ENCODE measurements at regions not wholly inside any gene's neighbourhood (a gene's known extent, or its start where the extent isn't known, plus 50 kb on each side); places are given as distances from the start of the nearest gene placed in this dataset.

GRCh38 chr3:106116733-106117489 lies 248.1 kb upstream of the CBLB start:
- DNase-seq, result no peak
- no peak for ATAC-seq
- no peaks in the 10 kb centered on the region for H3K36me3 Mint-ChIP-seq (ENCODE audit: insufficient read depth)
- H3K27me3 Mint-ChIP-seq (ENCODE audit: low read depth), result no peaks in the 10 kb centered on the region
- no peak overlapping the region for H3K4me3 Mint-ChIP-seq
- H3K4me1 Mint-ChIP-seq (ENCODE audit: low read depth), result peaks cover 20% of the 10 kb centered on the region
- no peaks in the 10 kb centered on the region for H3K9me3 Mint-ChIP-seq

DNA sequence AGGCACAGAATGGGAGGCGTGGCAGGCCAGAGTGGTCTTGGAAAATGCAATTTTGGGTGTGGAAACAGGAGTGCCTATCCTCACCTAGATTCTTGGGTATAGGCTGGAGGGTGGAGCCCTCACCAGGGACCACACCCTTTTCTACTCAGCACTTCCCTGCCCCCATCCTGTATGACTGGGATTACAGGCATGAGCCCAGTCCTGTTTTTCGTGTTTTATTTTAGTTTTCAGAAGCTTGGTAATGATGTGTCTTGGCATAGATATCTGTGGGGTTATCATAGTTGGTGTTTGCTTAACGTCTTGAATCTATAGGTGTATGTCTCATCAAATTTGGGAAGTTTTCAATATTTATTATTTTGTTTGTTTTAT lies 248.7 kb upstream of the CBLB start:
- DNase-seq (no peak), ATAC-seq (no peak)
- Mint-ChIP-seq H3K36me3 (ENCODE audit: insufficient read depth) (no peaks in the 10 kb centered on the region), H3K27me3 (ENCODE audit: low read depth) (no peaks in the 10 kb centered on the region), H3K4me1 (ENCODE audit: low read depth) (peaks cover 20% of the 10 kb centered on the region), H3K9me3 (no peaks in the 10 kb centered on the region), H3K4me3 (no peak overlapping the region)

GRCh38 chr3:106119614-106120082 lies 250.8 kb upstream of the CBLB start:
- Mint-ChIP-seq H3K9me3 (no peaks in the 10 kb centered on the region), H3K36me3 (ENCODE audit: insufficient read depth) (no peaks in the 10 kb centered on the region), H3K4me3 (no peak overlapping the region), H3K4me1 (ENCODE audit: low read depth) (peaks cover 20% of the 10 kb centered on the region), H3K27me3 (ENCODE audit: low read depth) (no peaks in the 10 kb centered on the region)
- no peak for DNase-seq
- peak; percentile 97 to 98 for ATAC-seq

- Mint-ChIP-seq H3K4me3 (no peak overlapping the region), H3K9me3 (no peaks in the 10 kb centered on the region), H3K36me3 (ENCODE audit: insufficient read depth) (no peaks in the 10 kb centered on the region), H3K27me3 (ENCODE audit: low read depth) (no peaks in the 10 kb centered on the region), H3K4me1 (ENCODE audit: low read depth) (peaks cover 20% of the 10 kb centered on the region)
- no peak for ATAC-seq
- DNase-seq, result no peak
These were observed 251.5 kb upstream of the CBLB start for GRCh38 chr3:106120356-106120755.

- Mint-ChIP-seq H3K4me1 (ENCODE audit: low read depth) (peaks cover 20% of the 10 kb centered on the region), H3K27me3 (ENCODE audit: low read depth) (no peaks in the 10 kb centered on the region), H3K4me3 (no peak overlapping the region), H3K9me3 (no peaks in the 10 kb centered on the region), H3K36me3 (ENCODE audit: insufficient read depth) (no peaks in the 10 kb centered on the region)
- DNase-seq, result no peak
- no peak for ATAC-seq
These were observed 252.9 kb upstream of the CBLB start for GRCh38 chr3:106121491-106122289.

DNA sequence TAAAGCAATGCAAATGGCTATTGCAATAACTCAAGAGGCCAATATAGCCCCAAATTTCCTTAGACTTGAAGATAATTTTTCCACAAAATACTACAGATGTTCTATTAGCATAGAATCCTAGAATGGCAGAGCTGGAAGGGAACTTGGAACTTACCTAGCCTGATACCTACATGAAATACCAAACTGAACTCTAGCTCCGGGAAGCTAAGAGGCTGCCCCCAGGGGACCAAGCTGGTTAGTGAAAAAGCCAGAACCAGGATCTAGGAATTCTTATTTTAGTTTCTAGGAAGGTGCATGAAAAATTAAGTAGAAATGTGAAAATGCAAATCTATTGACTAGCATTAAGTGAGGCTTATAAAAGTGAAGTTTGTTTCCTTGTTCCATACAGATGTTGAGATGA lies 256.0 kb upstream of the CBLB start:
- Mint-ChIP-seq H3K9me3 (peaks cover 3% of the 10 kb centered on the region), H3K4me1 (ENCODE audit: low read depth) (peaks cover 10% of the 10 kb centered on the region), H3K36me3 (ENCODE audit: insufficient read depth) (no peaks in the 10 kb centered on the region), H3K4me3 (no peak overlapping the region), H3K27me3 (ENCODE audit: low read depth) (no peaks in the 10 kb centered on the region)
- DNase-seq, result no peak
- ATAC-seq, result no peak

DNA sequence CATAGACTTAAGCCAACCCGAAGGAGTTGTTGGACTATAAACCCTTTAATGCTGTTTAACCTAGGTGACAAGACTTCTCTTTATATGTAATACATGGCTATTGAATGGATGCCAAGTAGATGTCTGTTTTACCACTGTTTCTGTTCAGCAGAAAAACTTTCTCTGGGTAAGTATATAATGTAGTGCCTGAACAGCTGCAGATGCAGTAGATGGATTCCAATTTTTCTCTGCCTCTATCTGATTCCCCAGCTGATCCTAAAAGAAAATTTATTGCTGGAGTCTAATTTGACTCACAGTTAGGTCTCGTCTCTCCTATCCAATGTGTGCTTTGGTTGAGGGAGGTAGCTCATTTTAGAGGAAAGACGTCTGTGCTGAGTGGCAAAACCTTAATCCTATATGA lies 256.5 kb upstream of the CBLB start:
- DNase-seq, result no peak
- Mint-ChIP-seq H3K27me3 (ENCODE audit: low read depth) (no peaks in the 10 kb centered on the region), H3K36me3 (ENCODE audit: insufficient read depth) (no peaks in the 10 kb centered on the region), H3K4me3 (no peak overlapping the region), H3K9me3 (peaks cover 3% of the 10 kb centered on the region), H3K4me1 (ENCODE audit: low read depth) (peaks cover 10% of the 10 kb centered on the region)
- no peak for ATAC-seq

- DNase-seq (no peak), ATAC-seq (no peak)
- Mint-ChIP-seq H3K4me1 (ENCODE audit: low read depth) (peaks cover 13% of the 10 kb centered on the region), H3K36me3 (ENCODE audit: insufficient read depth) (no peaks in the 10 kb centered on the region), H3K27me3 (ENCODE audit: low read depth) (no peaks in the 10 kb centered on the region), H3K4me3 (no peak overlapping the region), H3K9me3 (peaks cover 3% of the 10 kb centered on the region)
These were observed 257.4 kb upstream of the CBLB start for GRCh38 chr3:106126067-106126845.

DNA sequence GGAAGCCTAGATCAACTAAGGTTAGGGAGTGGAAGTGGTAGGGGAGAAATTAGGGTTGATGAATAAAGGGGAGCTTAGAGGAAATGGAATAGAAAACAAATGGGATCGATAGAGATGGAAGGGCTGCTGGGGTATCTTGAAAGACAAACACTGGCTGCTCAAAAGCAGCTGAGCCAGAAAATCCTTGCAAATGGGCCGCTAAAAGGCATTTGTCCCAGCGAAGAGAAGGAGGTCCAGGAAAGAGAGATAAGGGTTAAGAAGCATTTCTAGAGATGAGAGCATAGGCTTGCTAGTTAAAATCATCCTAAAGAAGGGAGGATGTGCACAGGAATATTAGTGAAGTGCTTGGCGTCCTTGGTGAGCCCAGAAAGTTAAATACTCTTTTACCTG lies 258.0 kb upstream of the CBLB start:
- H3K4me1 Mint-ChIP-seq (ENCODE audit: low read depth), result peaks cover 14% of the 10 kb centered on the region
- DNase-seq (no peak), ATAC-seq (no peak)
- H3K9me3 Mint-ChIP-seq, result peaks cover 3% of the 10 kb centered on the region
- H3K27me3 Mint-ChIP-seq (ENCODE audit: low read depth), result no peaks in the 10 kb centered on the region
- H3K4me3 Mint-ChIP-seq, result no peak overlapping the region
- H3K36me3 Mint-ChIP-seq (ENCODE audit: insufficient read depth), result no peaks in the 10 kb centered on the region

DNA sequence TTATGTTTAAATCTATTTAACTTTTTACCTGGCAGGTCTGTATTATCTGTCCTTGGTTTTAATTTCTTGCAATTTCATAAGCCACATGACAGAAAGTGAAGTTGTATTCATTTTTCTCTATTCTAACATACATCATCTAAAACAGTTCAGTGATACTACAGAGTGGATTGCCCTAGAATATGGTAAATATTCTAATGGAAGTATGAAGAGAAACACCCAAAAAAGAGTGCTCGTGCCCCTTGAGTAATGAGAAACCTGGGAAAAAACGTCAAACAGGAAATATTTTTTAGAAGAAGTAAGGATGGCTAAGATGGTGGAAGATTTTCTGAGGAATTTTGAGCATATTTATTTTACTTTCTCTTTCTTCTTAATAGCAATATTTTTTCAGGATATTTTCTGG lies 261.1 kb upstream of the CBLB start:
- no peaks in the 10 kb centered on the region for H3K36me3 Mint-ChIP-seq (ENCODE audit: insufficient read depth)
- H3K27me3 Mint-ChIP-seq (ENCODE audit: low read depth), result no peaks in the 10 kb centered on the region
- DNase-seq (no peak), ATAC-seq (no peak)
- peaks cover 3% of the 10 kb centered on the region for H3K9me3 Mint-ChIP-seq
- no peak overlapping the region for H3K4me3 Mint-ChIP-seq
- H3K4me1 Mint-ChIP-seq (ENCODE audit: low read depth), result peaks cover 14% of the 10 kb centered on the region

GRCh38 chr3:106130384-106131198 lies 261.8 kb upstream of the CBLB start:
- H3K9me3 Mint-ChIP-seq, result peaks cover 3% of the 10 kb centered on the region
- H3K27me3 Mint-ChIP-seq (ENCODE audit: low read depth), result no peaks in the 10 kb centered on the region
- ATAC-seq (no peak), DNase-seq (no peak)
- peaks cover 14% of the 10 kb centered on the region for H3K4me1 Mint-ChIP-seq (ENCODE audit: low read depth)
- no peak overlapping the region for H3K4me3 Mint-ChIP-seq
- H3K36me3 Mint-ChIP-seq (ENCODE audit: insufficient read depth), result no peaks in the 10 kb centered on the region

DNA sequence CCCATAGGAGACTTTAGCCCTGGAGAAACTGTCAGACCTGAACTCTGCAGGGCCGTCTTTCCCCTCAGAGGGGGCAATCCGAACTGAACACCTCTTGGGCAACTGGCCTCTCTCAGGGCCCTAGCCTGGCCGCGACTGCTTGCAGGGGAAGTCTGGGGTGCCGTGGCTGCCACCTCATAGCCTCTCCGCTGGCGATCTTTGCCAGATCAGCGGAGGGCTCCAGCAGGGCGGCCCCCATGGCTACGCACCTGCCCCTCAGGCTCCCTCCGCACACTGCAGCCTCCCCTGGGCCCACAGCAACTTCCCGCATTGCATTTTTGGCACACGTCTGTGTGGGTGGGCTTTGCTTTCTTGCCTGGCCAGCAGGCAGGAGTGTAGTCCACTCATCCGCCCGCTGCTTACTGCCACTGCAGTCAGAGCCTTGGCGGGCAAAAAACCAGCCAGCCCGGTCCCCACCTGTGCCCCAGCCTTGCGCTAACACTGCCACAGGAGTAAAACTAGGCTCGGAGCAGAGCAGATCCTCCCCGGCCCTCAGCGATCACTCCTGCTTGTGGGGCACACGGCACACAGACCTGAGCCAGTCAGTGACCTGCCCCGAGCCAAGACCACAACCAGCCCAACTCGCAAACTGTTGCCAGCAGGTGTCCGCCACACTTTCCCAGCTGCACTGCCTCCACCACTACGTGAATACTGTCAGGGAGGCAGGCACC lies 266.8 kb upstream of the CBLB start:
- Mint-ChIP-seq H3K4me1 (ENCODE audit: low read depth) (peaks cover 6% of the 10 kb centered on the region), H3K4me3 (no peak overlapping the region), H3K9me3 (no peaks in the 10 kb centered on the region), H3K36me3 (ENCODE audit: insufficient read depth) (no peaks in the 10 kb centered on the region), H3K27me3 (ENCODE audit: low read depth) (no peaks in the 10 kb centered on the region)
- no peak for ATAC-seq
- DNase-seq, result no peak

GRCh38 chr3:106139826-106140225 lies 271.0 kb upstream of the CBLB start:
- H3K36me3 Mint-ChIP-seq (ENCODE audit: insufficient read depth), result no peaks in the 10 kb centered on the region
- ATAC-seq (no peak), DNase-seq (no peak)
- H3K4me3 Mint-ChIP-seq, result no peak overlapping the region
- H3K9me3 Mint-ChIP-seq, result no peaks in the 10 kb centered on the region
- no peaks in the 10 kb centered on the region for H3K27me3 Mint-ChIP-seq (ENCODE audit: low read depth)
- H3K4me1 Mint-ChIP-seq (ENCODE audit: low read depth), result peaks cover 2% of the 10 kb centered on the region

Data from activated T-cell treated with anti-CD3 and anti-CD28 coated beads, Interleukin-2, amount 50 U/mL, for 4 hours (primary cell).